GM23338 (cell line): ENCODE measurements at regions not wholly inside any gene's neighbourhood (a gene's known extent, or its start where the extent isn't known, plus 50 kb on each side); places are given as distances from the start of the nearest gene placed in this dataset.

Experiments used
- ATAC-seq: fragments of 200-7000 bp; cut with Tn5 transposase; 3 replicates; pipeline ENCODE4 v1.9.1; 2020
- DNase-seq: peaks from one replicate; pipeline ENCODE4 v3.0.0-alpha.2; 2015; ENCODE audit warnings: low spot score
- H2AFZ ChIP-seq: fragments of 200-600 bp; sonication (generic); 2 replicates; pipeline ENCODE4 v1.8.0; 2016; ENCODE audit warnings: antibody characterized with exemption, mild to moderate bottlenecking, moderate library complexity
- H3F3A ChIP-seq: fragments of 200-600 bp; sonication (generic); replicated peaks from 2 replicates; pipeline ENCODE4 v1.8.0; 2017; ENCODE audit warnings: antibody characterized with exemption, mixed run types, low read depth
- H3K27ac ChIP-seq: fragments of 200-600 bp; sonication (generic); 2 replicates; pipeline ENCODE4 v1.6.1; 2016; ENCODE audit warnings: low read depth
- H3K27me3 ChIP-seq: fragments of 200-600 bp; sonication (generic); 2 replicates; pipeline ENCODE4 v1.8.0; 2016; ENCODE audit warnings: mild to moderate bottlenecking, mixed run types, moderate library complexity; ENCODE audit not compliant: insufficient read depth
- H3K36me3 ChIP-seq: fragments of 200-600 bp; sonication (generic); 2 replicates; pipeline ENCODE4 v1.8.0; 2016; ENCODE audit warnings: mild to moderate bottlenecking; ENCODE audit not compliant: insufficient read depth
- H3K4me1 ChIP-seq: fragments of 200-600 bp; sonication (generic); 2 replicates; pipeline ENCODE4 v1.8.0; 2016; ENCODE audit warnings: mild to moderate bottlenecking, moderate library complexity; ENCODE audit not compliant: insufficient read depth
- H3K4me2 ChIP-seq: fragments of 200-600 bp; sonication (generic); 2 replicates; pipeline ENCODE4 v1.7.1; 2017; ENCODE audit warnings: mixed run types
- H3K4me3 ChIP-seq: fragments of 200-600 bp; sonication (generic); 2 replicates; pipeline ENCODE4 v1.6.1; 2016; ENCODE audit warnings: mixed run types
- H3K79me2 ChIP-seq: fragments of 200-600 bp; sonication (generic); replicated peaks from 2 replicates; pipeline ENCODE4 v1.8.0; 2017; ENCODE audit warnings: mild to moderate bottlenecking; ENCODE audit not compliant: insufficient read depth
- H3K9me2 ChIP-seq: fragments of 200-600 bp; sonication (generic); 2 replicates; pipeline ENCODE4 v1.8.0; 2017; ENCODE audit not compliant: insufficient read depth
- H4K20me1 ChIP-seq: fragments of 200-600 bp; sonication (generic); replicated peaks from 2 replicates; pipeline ENCODE4 v1.8.0; 2017; ENCODE audit warnings: mild to moderate bottlenecking; ENCODE audit not compliant: insufficient read depth
- H3K27ac Mint-ChIP-seq: 2 replicates; pipeline ENCODE4 v1.8.0; 2020; ENCODE audit warnings: inconsistent platforms, mild to moderate bottlenecking, moderate library complexity, mixed read lengths
- H3K27me3 Mint-ChIP-seq: 3 replicates; pipeline ENCODE4 v1.8.0; 2022; ENCODE audit warnings: low read depth, mild to moderate bottlenecking, moderate library complexity, mixed read lengths, inconsistent platforms; ENCODE audit not compliant: insufficient read depth, poor library complexity
- H3K36me3 Mint-ChIP-seq: 3 replicates; pipeline ENCODE4 v1.8.0; 2021; ENCODE audit warnings: low read depth, mild to moderate bottlenecking, inconsistent platforms, moderate library complexity, mixed read lengths
- H3K4me1 Mint-ChIP-seq: 3 replicates; pipeline ENCODE4 v1.8.0; 2020; ENCODE audit warnings: mild to moderate bottlenecking, inconsistent platforms, mixed read lengths
- H3K4me3 Mint-ChIP-seq: 3 replicates; pipeline ENCODE4 v1.8.0; 2021; ENCODE audit warnings: moderate library complexity, mild to moderate bottlenecking, inconsistent platforms, mixed read lengths
- H3K9me3 Mint-ChIP-seq: 3 replicates; pipeline ENCODE4 v1.8.0; 2020; ENCODE audit warnings: moderate library complexity, mild to moderate bottlenecking, inconsistent platforms, mixed read lengths
- CREB1 ChIP-seq: fragments of 250-450 bp; sonication (Bioruptor Pico); IDR thresholded peaks from 2 replicates; pipeline ENCODE4 v1.5.0; 2020; ENCODE audit warnings: low read depth, mild to moderate bottlenecking, moderate library complexity
- EZH2 ChIP-seq: fragments of 200-600 bp; sonication (generic); IDR thresholded peaks from one replicate; pipeline ENCODE4 v1.8.0; 2017; ENCODE audit warnings: antibody characterized with exemption, mild to moderate bottlenecking, low read depth; ENCODE audit not compliant: unreplicated experiment
- EZH2phosphoT487 ChIP-seq: fragments of 200-600 bp; sonication (generic); IDR thresholded peaks from one replicate; pipeline ENCODE4 v1.8.1; 2018; ENCODE audit warnings: antibody characterized with exemption; ENCODE audit not compliant: unreplicated experiment
- JUNB ChIP-seq: IDR thresholded peaks from one replicate; pipeline ENCODE4 v1.6.1; 2016; ENCODE audit warnings: antibody characterized with exemption; ENCODE audit not compliant: unreplicated experiment
- NANOG ChIP-seq: IDR thresholded peaks from 2 replicates; pipeline ENCODE4 v1.6.1; 2016; ENCODE audit warnings: antibody characterized with exemption, borderline replicate concordance
- STAT1 ChIP-seq: IDR thresholded peaks from one replicate; pipeline ENCODE4 v1.6.1; 2016; ENCODE audit warnings: antibody characterized with exemption; ENCODE audit not compliant: unreplicated experiment
- ZNF331 ChIP-seq: fragments of 250-450 bp; sonication (Bioruptor Pico); IDR thresholded peaks from 2 replicates; pipeline ENCODE4 v1.5.0; 2020; ENCODE audit warnings: low read depth, mild to moderate bottlenecking, moderate library complexity
- TF ChIP-seq, protein P1 (sequence below): fragments of 250-450 bp; sonication (Bioruptor Pico); IDR thresholded peaks from 2 replicates; pipeline ENCODE4 v1.5.0; 2020; ENCODE audit warnings: mild to moderate bottlenecking, moderate library complexity
- TF ChIP-seq, protein P2 (sequence below), 2 experiments: fragments of 200-600 bp in 1 of 2; sonication (generic) in 1 of 2; conservative IDR thresholded peaks; 2 replicates each; pipeline versions ENCODE4 v1.5.1 to v1.6.1; 2016 to 2017; ENCODE audit warnings: antibody characterized with exemption in 2 of 2, low read depth in 2 of 2, mild to moderate bottlenecking in 2 of 2, moderate library complexity in 1 of 2

DNA sequence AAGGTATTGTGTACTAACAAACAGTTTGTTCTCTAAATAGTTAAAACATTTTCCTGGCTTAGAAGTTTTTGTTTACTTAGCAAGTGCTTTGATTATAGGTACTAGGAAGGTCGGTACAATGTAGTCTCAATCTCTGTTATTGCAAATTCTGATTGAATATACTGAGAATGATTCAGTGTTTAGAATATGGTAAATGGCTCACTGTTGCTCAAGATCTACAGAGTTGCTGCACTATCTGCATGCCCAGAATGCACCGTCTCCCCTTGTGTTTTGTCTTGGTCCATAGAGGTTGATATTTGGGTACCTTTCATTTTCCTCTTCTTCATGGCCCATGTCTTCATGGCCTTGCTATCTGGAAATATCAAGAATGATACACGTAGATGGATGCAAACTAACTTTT is 99.6 kb downstream of the KLF6 start:
- peaks cover 3% of the 10 kb centered on the region; the same call in 1 of the 2 replicates for H3K9me2 ChIP-seq
- H3F3A ChIP-seq: no peaks in the 10 kb centered on the region
- H3K4me3 ChIP-seq: no peak overlapping the region
- ATAC-seq (no peak), DNase-seq (no peak)
- Mint-ChIP-seq H3K4me1 (no peaks in the 10 kb centered on the region), H3K27ac (no peak overlapping the region), H3K4me3 (no peak overlapping the region), H3K9me3 (no peaks in the 10 kb centered on the region), H3K36me3 (no peaks in the 10 kb centered on the region), H3K27me3 (peaks cover 1% of the 10 kb centered on the region)
- no peaks in the 10 kb centered on the region for H4K20me1 ChIP-seq
- no peak overlapping the region for H2AFZ ChIP-seq
- no peak for TF ChIP-seq STAT1
- TF ChIP-seq NANOG: no peak
- no peak for TF ChIP-seq EZH2phosphoT487
- no peak for TF ChIP-seq JUNB
- TF ChIP-seq, protein P1, sequence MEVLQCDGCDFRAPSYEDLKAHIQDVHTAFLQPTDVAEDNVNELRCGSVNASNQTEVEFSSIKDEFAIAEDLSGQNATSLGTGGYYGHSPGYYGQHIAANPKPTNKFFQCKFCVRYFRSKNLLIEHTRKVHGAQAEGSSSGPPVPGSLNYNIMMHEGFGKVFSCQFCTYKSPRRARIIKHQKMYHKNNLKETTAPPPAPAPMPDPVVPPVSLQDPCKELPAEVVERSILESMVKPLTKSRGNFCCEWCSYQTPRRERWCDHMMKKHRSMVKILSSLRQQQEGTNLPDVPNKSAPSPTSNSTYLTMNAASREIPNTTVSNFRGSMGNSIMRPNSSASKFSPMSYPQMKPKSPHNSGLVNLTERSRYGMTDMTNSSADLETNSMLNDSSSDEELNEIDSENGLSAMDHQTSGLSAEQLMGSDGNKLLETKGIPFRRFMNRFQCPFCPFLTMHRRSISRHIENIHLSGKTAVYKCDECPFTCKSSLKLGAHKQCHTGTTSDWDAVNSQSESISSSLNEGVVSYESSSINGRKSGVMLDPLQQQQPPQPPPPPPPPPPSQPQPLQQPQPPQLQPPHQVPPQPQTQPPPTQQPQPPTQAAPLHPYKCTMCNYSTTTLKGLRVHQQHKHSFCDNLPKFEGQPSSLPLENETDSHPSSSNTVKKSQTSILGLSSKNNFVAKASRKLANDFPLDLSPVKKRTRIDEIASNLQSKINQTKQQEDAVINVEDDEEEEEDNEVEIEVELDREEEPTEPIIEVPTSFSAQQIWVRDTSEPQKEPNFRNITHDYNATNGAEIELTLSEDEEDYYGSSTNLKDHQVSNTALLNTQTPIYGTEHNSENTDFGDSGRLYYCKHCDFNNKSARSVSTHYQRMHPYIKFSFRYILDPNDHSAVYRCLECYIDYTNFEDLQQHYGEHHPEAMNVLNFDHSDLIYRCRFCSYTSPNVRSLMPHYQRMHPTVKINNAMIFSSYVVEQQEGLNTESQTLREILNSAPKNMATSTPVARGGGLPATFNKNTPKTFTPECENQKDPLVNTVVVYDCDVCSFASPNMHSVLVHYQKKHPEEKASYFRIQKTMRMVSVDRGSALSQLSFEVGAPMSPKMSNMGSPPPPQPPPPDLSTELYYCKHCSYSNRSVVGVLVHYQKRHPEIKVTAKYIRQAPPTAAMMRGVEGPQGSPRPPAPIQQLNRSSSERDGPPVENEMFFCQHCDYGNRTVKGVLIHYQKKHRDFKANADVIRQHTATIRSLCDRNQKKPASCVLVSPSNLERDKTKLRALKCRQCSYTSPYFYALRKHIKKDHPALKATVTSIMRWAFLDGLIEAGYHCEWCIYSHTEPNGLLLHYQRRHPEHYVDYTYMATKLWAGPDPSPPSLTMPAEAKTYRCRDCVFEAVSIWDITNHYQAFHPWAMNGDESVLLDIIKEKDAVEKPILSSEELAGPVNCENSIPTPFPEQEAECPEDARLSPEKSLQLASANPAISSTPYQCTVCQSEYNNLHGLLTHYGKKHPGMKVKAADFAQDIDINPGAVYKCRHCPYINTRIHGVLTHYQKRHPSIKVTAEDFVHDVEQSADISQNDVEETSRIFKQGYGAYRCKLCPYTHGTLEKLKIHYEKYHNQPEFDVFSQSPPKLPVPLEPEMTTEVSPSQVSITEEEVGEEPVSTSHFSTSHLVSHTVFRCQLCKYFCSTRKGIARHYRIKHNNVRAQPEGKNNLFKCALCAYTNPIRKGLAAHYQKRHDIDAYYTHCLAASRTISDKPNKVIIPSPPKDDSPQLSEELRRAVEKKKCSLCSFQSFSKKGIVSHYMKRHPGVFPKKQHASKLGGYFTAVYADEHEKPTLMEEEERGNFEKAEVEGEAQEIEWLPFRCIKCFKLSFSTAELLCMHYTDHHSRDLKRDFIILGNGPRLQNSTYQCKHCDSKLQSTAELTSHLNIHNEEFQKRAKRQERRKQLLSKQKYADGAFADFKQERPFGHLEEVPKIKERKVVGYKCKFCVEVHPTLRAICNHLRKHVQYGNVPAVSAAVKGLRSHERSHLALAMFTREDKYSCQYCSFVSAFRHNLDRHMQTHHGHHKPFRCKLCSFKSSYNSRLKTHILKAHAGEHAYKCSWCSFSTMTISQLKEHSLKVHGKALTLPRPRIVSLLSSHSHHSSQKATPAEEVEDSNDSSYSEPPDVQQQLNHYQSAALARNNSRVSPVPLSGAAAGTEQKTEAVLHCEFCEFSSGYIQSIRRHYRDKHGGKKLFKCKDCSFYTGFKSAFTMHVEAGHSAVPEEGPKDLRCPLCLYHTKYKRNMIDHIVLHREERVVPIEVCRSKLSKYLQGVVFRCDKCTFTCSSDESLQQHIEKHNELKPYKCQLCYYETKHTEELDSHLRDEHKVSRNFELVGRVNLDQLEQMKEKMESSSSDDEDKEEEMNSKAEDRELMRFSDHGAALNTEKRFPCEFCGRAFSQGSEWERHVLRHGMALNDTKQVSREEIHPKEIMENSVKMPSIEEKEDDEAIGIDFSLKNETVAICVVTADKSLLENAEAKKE (CRISPR knock-in tag): no peak
- no peaks in the 10 kb centered on the region for H3K36me3 ChIP-seq
- no peaks in the 10 kb centered on the region for H3K79me2 ChIP-seq
- no peaks in the 10 kb centered on the region for H3K27me3 ChIP-seq
- no peaks in the 10 kb centered on the region for H3K4me1 ChIP-seq
- no peak overlapping the region for H3K27ac ChIP-seq
- no peak overlapping the region for H3K4me2 ChIP-seq

DNA sequence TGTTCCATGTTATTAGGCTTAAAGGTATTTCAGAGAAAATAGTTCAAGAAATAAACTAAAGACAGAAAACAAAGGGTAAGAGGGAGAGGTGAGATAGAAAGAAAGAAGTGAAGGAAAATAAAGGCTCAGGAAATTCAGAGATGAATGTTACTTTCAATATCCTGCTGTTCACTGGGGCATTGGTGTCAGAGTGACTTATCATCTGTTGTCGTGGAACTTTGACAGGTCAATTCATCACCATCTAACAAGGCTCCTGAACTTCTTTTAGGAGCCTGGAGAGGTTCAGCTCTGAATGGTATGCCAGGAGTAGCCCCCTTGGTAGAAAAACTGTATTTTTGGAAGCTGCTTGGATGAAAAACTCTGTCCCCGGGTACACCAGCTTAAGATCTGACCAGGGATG is 100.1 kb downstream of the KLF6 start:
- Mint-ChIP-seq H3K4me1 (no peaks in the 10 kb centered on the region), H3K4me3 (no peak overlapping the region), H3K27ac (no peak overlapping the region), H3K9me3 (no peaks in the 10 kb centered on the region), H3K36me3 (no peaks in the 10 kb centered on the region), H3K27me3 (peaks cover 1% of the 10 kb centered on the region)
- peaks cover under 1% of the 10 kb centered on the region; the same call in 1 of the 2 replicates for H3K9me2 ChIP-seq
- H3K27ac ChIP-seq: no peak overlapping the region
- H3K27me3 ChIP-seq: no peaks in the 10 kb centered on the region
- H3K4me2 ChIP-seq: no peak overlapping the region
- no peaks in the 10 kb centered on the region for H4K20me1 ChIP-seq
- DNase-seq: no peak
- H3K4me3 ChIP-seq: no peak overlapping the region
- H3K36me3 ChIP-seq: no peaks in the 10 kb centered on the region
- no peaks in the 10 kb centered on the region for H3K4me1 ChIP-seq
- no peak overlapping the region for H2AFZ ChIP-seq
- H3F3A ChIP-seq: no peaks in the 10 kb centered on the region
- ATAC-seq: no peak
- no peaks in the 10 kb centered on the region for H3K79me2 ChIP-seq
- TF ChIP-seq EZH2 (no peak), JUNB (no peak), CREB1 (CRISPR knock-in tag) (no peak), NANOG (no peak), ZNF331 (CRISPR knock-in tag) (no peak)
- TF ChIP-seq, protein P2, sequence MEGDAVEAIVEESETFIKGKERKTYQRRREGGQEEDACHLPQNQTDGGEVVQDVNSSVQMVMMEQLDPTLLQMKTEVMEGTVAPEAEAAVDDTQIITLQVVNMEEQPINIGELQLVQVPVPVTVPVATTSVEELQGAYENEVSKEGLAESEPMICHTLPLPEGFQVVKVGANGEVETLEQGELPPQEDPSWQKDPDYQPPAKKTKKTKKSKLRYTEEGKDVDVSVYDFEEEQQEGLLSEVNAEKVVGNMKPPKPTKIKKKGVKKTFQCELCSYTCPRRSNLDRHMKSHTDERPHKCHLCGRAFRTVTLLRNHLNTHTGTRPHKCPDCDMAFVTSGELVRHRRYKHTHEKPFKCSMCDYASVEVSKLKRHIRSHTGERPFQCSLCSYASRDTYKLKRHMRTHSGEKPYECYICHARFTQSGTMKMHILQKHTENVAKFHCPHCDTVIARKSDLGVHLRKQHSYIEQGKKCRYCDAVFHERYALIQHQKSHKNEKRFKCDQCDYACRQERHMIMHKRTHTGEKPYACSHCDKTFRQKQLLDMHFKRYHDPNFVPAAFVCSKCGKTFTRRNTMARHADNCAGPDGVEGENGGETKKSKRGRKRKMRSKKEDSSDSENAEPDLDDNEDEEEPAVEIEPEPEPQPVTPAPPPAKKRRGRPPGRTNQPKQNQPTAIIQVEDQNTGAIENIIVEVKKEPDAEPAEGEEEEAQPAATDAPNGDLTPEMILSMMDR (conservative IDR thresholded peaks at IDR 0.05; ENCODE audit: low read depth in 2 of 2): no peak
